Mesodermal cell (in vitro differentiated cells): ENCODE measurements at regions not wholly inside any gene's neighbourhood (a gene's known extent, or its start where the extent isn't known, plus 50 kb on each side); places are given as distances from the start of the nearest gene placed in this dataset.

ENCODE experiments used
- H3K27ac ChIP-seq: 2 replicates; pipeline ENCODE4 v1.7.0; 2013; ENCODE audit warnings: mild to moderate bottlenecking, low read depth, low read length, moderate library complexity; ENCODE audit not compliant: severe bottlenecking
- H3K36me3 ChIP-seq: 2 replicates; pipeline ENCODE4 v1.7.1; 2013; ENCODE audit warnings: mild to moderate bottlenecking, low read length, moderate library complexity; ENCODE audit not compliant: control insufficient read depth, insufficient read depth
- H3K4me1 ChIP-seq: one replicate; pipeline ENCODE4 v1.7.1; 2013; ENCODE audit warnings: mild to moderate bottlenecking, low read length; ENCODE audit not compliant: insufficient read depth, control insufficient read depth, poor library complexity, severe bottlenecking
- H3K4me3 ChIP-seq: 2 replicates; pipeline ENCODE4 v1.7.0; 2013; ENCODE audit warnings: low read length, control low read depth, mild to moderate bottlenecking; ENCODE audit not compliant: insufficient read depth, poor library complexity, severe bottlenecking; ENCODE audit errors: extremely low read depth
- H3K9me3 ChIP-seq: 2 replicates; pipeline ENCODE4 v1.7.1; 2013; ENCODE audit warnings: mild to moderate bottlenecking, low read length, moderate library complexity; ENCODE audit not compliant: control insufficient read depth
- WGBS, 2 experiments: methylation state at CpG; one replicate each; pipeline ENCODE4 v1.1.5; 2013; ENCODE audit warnings: missing lambda C conversion rate in 2 of 2; ENCODE audit not compliant: insufficient coverage in 2 of 2; 5-methylcytosine and 5-hydroxymethylcytosine counted together

- Histone ChIP-seq H3K36me3 (no peaks in the 10 kb centered on the region), H3K27ac (no peak overlapping the region), H3K4me3 (no peak overlapping the region), H3K4me1 (no peaks in the 10 kb centered on the region), H3K9me3 (no peaks in the 10 kb centered on the region)
- 75 to 80% methylated on average over 2 to 3 of the region's 5 CpGs for WGBS, 2 experiments
Observed at GRCh38 chr6:126831461-126831860, 287.0 kb upstream of the RSPO3 start.

- WGBS, 2 experiments: no CpG with 5 or more reads among the region's 1 CpG
- Histone ChIP-seq H3K4me3 (no peak overlapping the region), H3K27ac (no peak overlapping the region), H3K36me3 (no peaks in the 10 kb centered on the region), H3K4me1 (no peaks in the 10 kb centered on the region), H3K9me3 (no peaks in the 10 kb centered on the region)
Observed at GRCh38 chr6:126842769-126843168, 275.7 kb upstream of the RSPO3 start.

GRCh38 chr6:126848119-126848518, 270.4 kb upstream of the RSPO3 start:
- no peak overlapping the region for H3K27ac ChIP-seq
- no peaks in the 10 kb centered on the region for H3K9me3 ChIP-seq
- H3K36me3 ChIP-seq: no peaks in the 10 kb centered on the region
- no peak overlapping the region for H3K4me3 ChIP-seq
- H3K4me1 ChIP-seq: no peaks in the 10 kb centered on the region

- no peak overlapping the region for H3K4me3 ChIP-seq
- H3K36me3 ChIP-seq: no peaks in the 10 kb centered on the region
- H3K27ac ChIP-seq: no peak overlapping the region
- 100% methylated on average over 2 to 3 of the region's 3 CpGs for WGBS, 2 experiments
- H3K9me3 ChIP-seq: no peaks in the 10 kb centered on the region
- H3K4me1 ChIP-seq: peaks cover 3% of the 10 kb centered on the region
Observed at GRCh38 chr6:126867641-126868040, 250.8 kb upstream of the RSPO3 start.

- Histone ChIP-seq H3K27ac (no peak overlapping the region), H3K36me3 (no peaks in the 10 kb centered on the region), H3K4me1 (peaks cover 3% of the 10 kb centered on the region), H3K4me3 (no peak overlapping the region), H3K9me3 (no peaks in the 10 kb centered on the region)
Observed at GRCh38 chr6:126873351-126873750, 245.1 kb upstream of the RSPO3 start.

GRCh38 chr6:126873791-126874190, 244.7 kb upstream of the RSPO3 start:
- Histone ChIP-seq H3K27ac (no peak overlapping the region), H3K4me1 (peaks cover 3% of the 10 kb centered on the region), H3K36me3 (no peaks in the 10 kb centered on the region), H3K9me3 (no peaks in the 10 kb centered on the region), H3K4me3 (no peak overlapping the region)
- WGBS, 2 experiments: 60% methylated on average over 1 of the region's 1 CpG; no CpG with 5 or more reads in 1 of the 2 experiments

GRCh38 chr6:126876446-126876845, 242.0 kb upstream of the RSPO3 start:
- WGBS, 2 experiments: no CpG with 5 or more reads among the region's 1 CpG
- Histone ChIP-seq H3K4me3 (no peak overlapping the region), H3K27ac (no peak overlapping the region), H3K36me3 (no peaks in the 10 kb centered on the region), H3K4me1 (no peaks in the 10 kb centered on the region), H3K9me3 (no peaks in the 10 kb centered on the region)

GRCh38 chr6:126880964-126881363, 237.5 kb upstream of the RSPO3 start:
- WGBS, 2 experiments: 100% methylated on average over 1 of the region's 3 CpGs; no CpG with 5 or more reads in 1 of the 2 experiments
- H3K4me1 ChIP-seq: no peaks in the 10 kb centered on the region
- no peaks in the 10 kb centered on the region for H3K36me3 ChIP-seq
- H3K9me3 ChIP-seq: no peaks in the 10 kb centered on the region
- no peak overlapping the region for H3K27ac ChIP-seq
- H3K4me3 ChIP-seq: no peak overlapping the region

- H3K27ac ChIP-seq: no peak overlapping the region
- H3K4me3 ChIP-seq: no peak overlapping the region
- H3K4me1 ChIP-seq: no peaks in the 10 kb centered on the region
- H3K9me3 ChIP-seq: no peaks in the 10 kb centered on the region
- no peaks in the 10 kb centered on the region for H3K36me3 ChIP-seq
- WGBS, 2 experiments: 100% methylated on average over 1 of the region's 1 CpG; no CpG with 5 or more reads in 1 of the 2 experiments
Observed at GRCh38 chr6:126886106-126886505, 232.4 kb upstream of the RSPO3 start.

GRCh38 chr6:126888727-126889725, 229.4 kb upstream of the RSPO3 start:
- Histone ChIP-seq H3K36me3 (no peaks in the 10 kb centered on the region), H3K4me3 (no peak overlapping the region), H3K27ac (no peak overlapping the region), H3K9me3 (no peaks in the 10 kb centered on the region), H3K4me1 (no peaks in the 10 kb centered on the region)
- WGBS, 2 experiments: 83 to 100% methylated on average over 1 of the region's 5 CpGs

GRCh38 chr6:126890055-126890454, 228.4 kb upstream of the RSPO3 start:
- 90 to 100% methylated on average over 2 of the region's 2 CpGs for WGBS, 2 experiments
- Histone ChIP-seq H3K9me3 (no peaks in the 10 kb centered on the region), H3K27ac (no peak overlapping the region), H3K36me3 (no peaks in the 10 kb centered on the region), H3K4me1 (no peaks in the 10 kb centered on the region), H3K4me3 (no peak overlapping the region)
